Activated naive CD4-positive, alpha-beta T cell treated with anti-CD3 and anti-CD28 coated beads, Interleukin-2, amount 10 ng/mL, durations not matched to agents 7 days and 5 days (primary cell): ENCODE measurements at regions not wholly inside any gene's neighbourhood (a gene's known extent, or its start where the extent isn't known, plus 50 kb on each side); places are given as distances from the start of the nearest gene placed in this dataset.
"Not testable (repeated sequence)": the region's sequence is repeated elsewhere in the genome, so short reads cannot be mapped to it uniquely, and the experiment has no call there.

ENCODE experiments used
- CTCF ChIA-PET: fragments of 350-600 bp; sonication (Branson Sonifier 250); formaldehyde crosslinking; loops from one replicate; lab custom pipeline; 2021; ENCODE audit warnings: antibody characterized with exemption; lab: Charles Lee
- DNase-seq: peaks from one replicate; pipeline ENCODE4 v3.0.0-alpha.2; 2020
- H3K27ac Mint-ChIP-seq: one replicate; pipeline ENCODE4 v1.8.0; 2021; ENCODE audit warnings: mild to moderate bottlenecking, moderate library complexity, mixed read lengths
- H3K27me3 Mint-ChIP-seq: one replicate; pipeline ENCODE4 v1.8.0; 2021; ENCODE audit warnings: mild to moderate bottlenecking, mixed read lengths
- H3K36me3 Mint-ChIP-seq: one replicate; pipeline ENCODE4 v1.8.0; 2021; ENCODE audit warnings: mixed read lengths
- H3K4me1 Mint-ChIP-seq: one replicate; pipeline ENCODE4 v1.8.0; 2021; ENCODE audit warnings: mixed read lengths
- H3K4me3 Mint-ChIP-seq: one replicate; pipeline ENCODE4 v1.8.0; 2021; ENCODE audit warnings: mild to moderate bottlenecking, moderate library complexity, mixed read lengths
- H3K9me3 Mint-ChIP-seq: one replicate; pipeline ENCODE4 v1.8.0; 2021; ENCODE audit warnings: mixed read lengths

GRCh38 chr12:42030588-42030987 lies 114.1 kb downstream of the GXYLT1 start:
- H3K4me1 Mint-ChIP-seq: no peaks in the 10 kb centered on the region
- H3K36me3 Mint-ChIP-seq: no peaks in the 10 kb centered on the region
- H3K4me3 Mint-ChIP-seq: no peak overlapping the region
- no peak for DNase-seq
- no peaks in the 10 kb centered on the region for H3K27me3 Mint-ChIP-seq
- H3K27ac Mint-ChIP-seq: no peak overlapping the region
- CTCF ChIA-PET: interaction anchor here (0.7 kb wide), 1 partner anchor 341 kb away, joined by 3 read pairs; no protein-coding TSS in a partner anchor
- H3K9me3 Mint-ChIP-seq: no peaks in the 10 kb centered on the region

DNA sequence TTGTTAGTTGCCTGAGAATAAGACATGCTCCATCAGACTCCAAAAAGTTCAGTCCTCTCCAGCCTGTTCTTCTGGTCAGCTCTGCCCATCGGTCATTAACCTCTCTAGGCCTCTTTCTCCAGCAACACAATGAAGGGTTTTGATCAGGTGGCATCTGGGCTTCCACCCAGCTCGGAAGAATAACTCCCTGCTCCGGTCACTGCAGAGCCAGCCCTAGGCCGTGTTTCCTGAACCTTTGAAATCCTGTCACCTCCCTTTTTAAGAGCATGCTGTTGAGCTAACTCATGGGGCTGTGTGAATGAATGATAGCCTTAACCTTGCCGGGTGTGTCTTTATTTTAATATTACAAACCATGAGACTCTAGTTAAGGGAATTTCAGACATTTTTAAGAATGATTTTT lies 117.1 kb downstream of the GXYLT1 start:
- Mint-ChIP-seq H3K4me1 (peaks cover 8% of the 10 kb centered on the region), H3K36me3 (no peaks in the 10 kb centered on the region), H3K4me3 (no peak overlapping the region), H3K27me3 (peaks cover 3% of the 10 kb centered on the region), H3K9me3 (no peaks in the 10 kb centered on the region), H3K27ac (no peak overlapping the region)
- DNase-seq: no peak
- CTCF ChIA-PET: no interaction called here

DNA sequence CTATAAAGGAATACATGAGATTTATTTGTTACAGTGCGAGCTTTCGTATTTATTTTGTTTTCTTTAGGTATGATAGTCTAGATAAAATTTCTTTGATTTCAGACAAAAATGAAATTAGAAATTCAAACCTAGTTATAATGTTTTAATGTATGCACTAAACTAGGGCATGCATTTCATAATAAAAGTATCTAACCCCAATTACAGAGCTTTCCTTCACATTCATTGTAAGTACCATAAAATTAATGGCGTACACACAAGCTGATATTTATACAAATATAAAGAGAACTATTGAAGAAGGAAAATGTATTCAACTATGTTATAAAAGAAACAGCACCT lies 120.2 kb downstream of the GXYLT1 start:
- no peaks in the 10 kb centered on the region for H3K36me3 Mint-ChIP-seq
- no peak overlapping the region for H3K4me3 Mint-ChIP-seq
- H3K9me3 Mint-ChIP-seq: no peaks in the 10 kb centered on the region
- peaks cover 8% of the 10 kb centered on the region for H3K4me1 Mint-ChIP-seq
- no peak for DNase-seq
- CTCF ChIA-PET: interaction anchor here (0.7 to 3.6 kb wide), 13 partner anchors 8 to 1078 kb away, joined by 3 to 19 read pairs (median 5); no protein-coding TSS in a partner anchor
- H3K27me3 Mint-ChIP-seq: peaks cover 3% of the 10 kb centered on the region
- no peak overlapping the region for H3K27ac Mint-ChIP-seq

DNA sequence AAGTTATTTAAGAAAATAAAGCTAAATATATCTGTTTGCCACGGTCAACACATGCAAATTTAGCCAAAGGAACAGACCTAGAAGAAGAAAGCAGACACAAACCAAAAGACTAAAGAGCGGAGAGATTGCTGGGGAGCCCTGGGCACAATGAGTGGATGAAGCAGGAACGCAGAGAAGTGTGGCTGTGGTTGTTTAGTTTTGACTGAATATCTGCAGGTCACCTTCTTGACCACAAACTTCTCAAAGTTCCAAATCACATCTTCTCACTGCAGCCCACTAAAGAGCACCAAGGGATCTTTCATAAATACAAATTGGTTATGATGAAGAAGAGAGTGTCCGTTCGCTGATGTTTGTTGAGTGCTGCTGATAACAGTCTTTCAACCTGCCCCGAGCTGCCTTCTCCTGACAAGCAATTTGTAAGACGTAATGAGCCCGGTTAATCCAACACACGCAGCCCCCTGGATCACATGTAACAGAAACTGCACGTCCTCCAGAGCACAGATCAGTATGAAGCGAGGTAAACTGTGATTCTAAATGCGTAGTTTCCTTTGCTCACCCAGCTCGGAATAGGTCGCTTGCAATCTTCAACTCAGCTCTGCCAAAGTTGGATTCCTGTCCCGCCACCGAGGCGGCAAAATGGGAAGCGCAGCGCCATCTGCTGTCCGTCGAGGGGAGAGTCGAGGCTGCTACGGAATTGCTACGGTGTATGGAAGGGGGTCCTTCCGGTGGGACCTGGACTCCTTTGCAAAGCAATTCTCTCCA lies 120.8 kb downstream of the GXYLT1 start:
- Mint-ChIP-seq H3K4me3 (peak overlapping the region; percentile 2), H3K27me3 (peaks cover 3% of the 10 kb centered on the region), H3K4me1 (peaks cover 8% of the 10 kb centered on the region), H3K36me3 (no peaks in the 10 kb centered on the region), H3K27ac (no peak overlapping the region), H3K9me3 (no peaks in the 10 kb centered on the region)
- CTCF ChIA-PET: interaction anchor here (0.6 to 3.6 kb wide), 15 partner anchors 9 to 1077 kb away, joined by 3 to 19 read pairs (median 4); no protein-coding TSS in a partner anchor
- peak; percentile 76 for DNase-seq

GRCh38 chr12:42021937-42022336 lies 122.7 kb downstream of the GXYLT1 start:
- CTCF ChIA-PET: interaction anchor here (3.6 kb wide), 1 partner anchor 350 kb away, joined by 17 read pairs; no protein-coding TSS in a partner anchor
- peaks cover 13% of the 10 kb centered on the region for H3K27me3 Mint-ChIP-seq
- H3K4me3 Mint-ChIP-seq, H3K9me3 Mint-ChIP-seq, H3K36me3 Mint-ChIP-seq, DNase-seq, H3K4me1 Mint-ChIP-seq, H3K27ac Mint-ChIP-seq: not testable (repeated sequence)

GRCh38 chr12:42021469-42021868 lies 123.2 kb downstream of the GXYLT1 start:
- H3K27me3 Mint-ChIP-seq: peaks cover 17% of the 10 kb centered on the region
- CTCF ChIA-PET: no interaction called here
- peaks cover 8% of the 10 kb centered on the region for H3K4me1 Mint-ChIP-seq
- no peak overlapping the region for H3K27ac Mint-ChIP-seq
- H3K9me3 Mint-ChIP-seq: no peaks in the 10 kb centered on the region
- DNase-seq: no peak
- no peaks in the 10 kb centered on the region for H3K36me3 Mint-ChIP-seq
- H3K4me3 Mint-ChIP-seq: no peak overlapping the region

DNA sequence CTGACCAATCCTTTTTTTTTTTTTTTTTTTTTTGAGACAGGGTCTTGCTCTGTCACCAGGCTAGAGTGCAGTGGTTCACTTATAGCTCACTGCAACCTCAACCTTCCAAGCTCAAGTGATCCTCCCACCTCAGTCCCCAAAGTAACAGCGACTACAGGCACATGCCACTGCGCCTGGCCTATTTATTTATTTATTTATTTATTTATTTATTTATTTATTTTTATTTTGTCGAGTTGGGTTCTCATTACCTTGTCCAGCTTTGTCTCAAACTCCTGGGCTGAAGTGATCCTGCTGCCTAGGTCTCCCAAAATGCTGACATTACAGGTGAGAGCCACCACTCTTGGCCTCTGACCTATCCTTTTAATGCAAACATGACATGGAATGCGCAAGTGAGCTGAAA lies 124.4 kb downstream of the GXYLT1 start:
- Mint-ChIP-seq H3K36me3 (no peaks in the 10 kb centered on the region), H3K27ac (no peak overlapping the region), H3K27me3 (peaks cover 17% of the 10 kb centered on the region), H3K9me3 (no peaks in the 10 kb centered on the region), H3K4me1 (peaks cover 8% of the 10 kb centered on the region), H3K4me3 (no peak overlapping the region)
- CTCF ChIA-PET: interaction anchor here (1.4 kb wide), 1 partner anchor 742 kb away, joined by 3 read pairs; no protein-coding TSS in a partner anchor
- no peak for DNase-seq

GRCh38 chr12:42019746-42020145 lies 124.9 kb downstream of the GXYLT1 start:
- no peak overlapping the region for H3K4me3 Mint-ChIP-seq
- no peaks in the 10 kb centered on the region for H3K9me3 Mint-ChIP-seq
- H3K36me3 Mint-ChIP-seq: no peaks in the 10 kb centered on the region
- CTCF ChIA-PET: interaction anchor here (1.4 kb wide), 1 partner anchor 742 kb away, joined by 3 read pairs; no protein-coding TSS in a partner anchor
- peaks cover 17% of the 10 kb centered on the region for H3K27me3 Mint-ChIP-seq
- no peak for DNase-seq
- no peak overlapping the region for H3K27ac Mint-ChIP-seq
- peaks cover 8% of the 10 kb centered on the region for H3K4me1 Mint-ChIP-seq

DNA sequence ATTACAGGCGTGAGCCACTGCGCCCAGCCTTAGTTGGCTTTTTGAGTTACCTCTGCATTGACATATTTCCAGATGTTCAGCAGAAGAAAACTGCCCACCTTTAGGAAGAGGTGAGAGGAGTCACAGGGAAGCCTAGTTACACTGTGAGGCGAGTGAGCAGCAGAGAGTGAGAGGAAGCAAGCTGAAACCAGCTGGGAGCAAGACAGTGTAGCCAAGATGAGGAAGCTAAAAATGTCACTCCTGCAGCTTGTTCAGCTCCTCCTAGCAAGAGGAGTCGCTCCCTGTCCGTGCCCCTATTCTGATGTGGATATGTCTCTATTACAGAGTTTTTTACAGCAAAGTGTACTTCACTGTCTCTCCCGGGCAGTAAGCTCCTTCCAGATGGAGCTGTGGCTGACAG lies 127.6 kb downstream of the GXYLT1 start:
- no peaks in the 10 kb centered on the region for H3K9me3 Mint-ChIP-seq
- CTCF ChIA-PET: no interaction called here
- H3K27ac Mint-ChIP-seq: no peak overlapping the region
- no peak for DNase-seq
- H3K36me3 Mint-ChIP-seq: no peaks in the 10 kb centered on the region
- no peak overlapping the region for H3K4me3 Mint-ChIP-seq
- H3K27me3 Mint-ChIP-seq: peaks cover 14% of the 10 kb centered on the region
- H3K4me1 Mint-ChIP-seq: no peaks in the 10 kb centered on the region

- H3K36me3 Mint-ChIP-seq: no peaks in the 10 kb centered on the region
- H3K27ac Mint-ChIP-seq: no peak overlapping the region
- no peaks in the 10 kb centered on the region for H3K9me3 Mint-ChIP-seq
- H3K4me3 Mint-ChIP-seq: no peak overlapping the region
- DNase-seq: no peak
- peaks cover 14% of the 10 kb centered on the region for H3K27me3 Mint-ChIP-seq
- CTCF ChIA-PET: no interaction called here
- no peaks in the 10 kb centered on the region for H3K4me1 Mint-ChIP-seq
These were observed 129.6 kb downstream of the GXYLT1 start for GRCh38 chr12:42015051-42015461.

DNA sequence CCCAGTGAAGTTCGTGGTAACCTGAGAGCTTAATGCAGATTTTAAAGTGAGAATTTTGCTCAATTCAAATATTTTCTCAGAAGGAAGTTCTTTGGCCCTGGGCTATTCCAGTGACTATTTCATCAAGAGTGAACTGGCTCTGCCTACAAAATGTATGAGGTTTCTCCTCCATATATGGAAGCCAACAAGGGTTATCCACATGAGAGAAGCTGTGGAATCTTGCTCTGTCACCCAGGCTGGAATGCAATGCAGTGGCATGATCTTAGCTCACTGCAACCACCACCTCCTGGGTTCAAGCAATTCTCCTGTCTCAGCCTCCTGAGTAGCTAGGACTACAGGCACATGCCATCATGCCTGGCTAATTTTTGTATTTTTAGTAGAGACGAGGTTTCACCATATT lies 132.2 kb downstream of the GXYLT1 start:
- H3K27ac Mint-ChIP-seq, H3K36me3 Mint-ChIP-seq, H3K4me1 Mint-ChIP-seq, DNase-seq, H3K27me3 Mint-ChIP-seq, H3K9me3 Mint-ChIP-seq, H3K4me3 Mint-ChIP-seq: not testable (repeated sequence)
- CTCF ChIA-PET: interaction anchor here (0.6 to 1.3 kb wide), 2 partner anchors 11 to 77 kb away, joined by 3 read pairs; no protein-coding TSS in a partner anchor

GRCh38 chr12:42010715-42011114 lies 134.0 kb downstream of the GXYLT1 start:
- H3K27ac Mint-ChIP-seq: no peak overlapping the region
- no peaks in the 10 kb centered on the region for H3K27me3 Mint-ChIP-seq
- no peaks in the 10 kb centered on the region for H3K9me3 Mint-ChIP-seq
- no peaks in the 10 kb centered on the region for H3K4me1 Mint-ChIP-seq
- no peak for DNase-seq
- CTCF ChIA-PET: no interaction called here
- H3K36me3 Mint-ChIP-seq: no peaks in the 10 kb centered on the region
- H3K4me3 Mint-ChIP-seq: no peak overlapping the region

DNA sequence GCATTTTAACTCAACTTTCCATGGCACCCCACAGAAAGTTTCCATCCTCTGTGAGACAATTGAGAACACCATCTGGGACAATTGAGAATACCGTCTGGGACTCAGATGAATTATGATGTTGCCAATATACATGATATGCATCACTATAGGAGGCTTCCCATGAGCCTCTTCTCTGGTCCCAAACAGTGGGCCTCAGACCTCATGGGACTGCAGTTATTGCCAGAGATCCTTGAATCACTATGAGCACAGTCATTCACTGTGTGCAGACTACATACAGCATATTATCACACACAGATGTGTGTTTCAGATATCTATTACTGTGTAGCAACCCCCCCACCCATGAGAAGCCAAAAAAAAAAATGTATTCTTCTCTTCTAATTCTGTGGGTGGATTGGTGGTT lies 134.4 kb downstream of the GXYLT1 start:
- no peak overlapping the region for H3K4me3 Mint-ChIP-seq
- no peak overlapping the region for H3K27ac Mint-ChIP-seq
- DNase-seq: no peak
- H3K9me3 Mint-ChIP-seq: no peaks in the 10 kb centered on the region
- no peaks in the 10 kb centered on the region for H3K36me3 Mint-ChIP-seq
- no peaks in the 10 kb centered on the region for H3K4me1 Mint-ChIP-seq
- no peaks in the 10 kb centered on the region for H3K27me3 Mint-ChIP-seq
- CTCF ChIA-PET: no interaction called here

- no peak for DNase-seq
- no peak overlapping the region for H3K4me3 Mint-ChIP-seq
- H3K36me3 Mint-ChIP-seq: no peaks in the 10 kb centered on the region
- no peaks in the 10 kb centered on the region for H3K4me1 Mint-ChIP-seq
- no peak overlapping the region for H3K27ac Mint-ChIP-seq
- no peaks in the 10 kb centered on the region for H3K9me3 Mint-ChIP-seq
- no peaks in the 10 kb centered on the region for H3K27me3 Mint-ChIP-seq
- CTCF ChIA-PET: no interaction called here
These were observed 135.7 kb downstream of the GXYLT1 start for GRCh38 chr12:42008996-42009395.

GRCh38 chr12:42003031-42003430 lies 141.6 kb downstream of the GXYLT1 start:
- no peak overlapping the region for H3K27ac Mint-ChIP-seq
- no peak for DNase-seq
- H3K9me3 Mint-ChIP-seq: no peaks in the 10 kb centered on the region
- no peaks in the 10 kb centered on the region for H3K36me3 Mint-ChIP-seq
- peaks cover 7% of the 10 kb centered on the region for H3K27me3 Mint-ChIP-seq
- CTCF ChIA-PET: no interaction called here
- H3K4me1 Mint-ChIP-seq: no peaks in the 10 kb centered on the region
- H3K4me3 Mint-ChIP-seq: no peak overlapping the region
